ENCODE measurements at regions not wholly inside any gene's neighbourhood (a gene's known extent, or its start where the extent isn't known, plus 50 kb on each side); places are given as distances from the start of the nearest gene placed in this dataset.

- TF ChIP-seq ZNF331 (CRISPR knock-in tag; IDR thresholded peaks at IDR 0.05; ENCODE audit: low read depth) (no peak), ETS1 (IDR thresholded peaks at IDR 0.05) (no peak)
These were observed 393.1 kb upstream of the SOX9 start (continued) for GRCh38 chr17:71727723-71728122.

- ATAC-seq: no peak
- H3K9me2 ChIP-seq (ENCODE audit: insufficient read depth): peaks cover 4% of the 10 kb centered on the region; the same call in 1 of the 2 replicates
- Mint-ChIP-seq H3K4me1 (no peaks in the 10 kb centered on the region), H3K27me3 (ENCODE audit: insufficient read depth, low read depth, poor library complexity) (no peaks in the 10 kb centered on the region), H3K27ac (no peak overlapping the region), H3K4me3 (no peak overlapping the region), H3K9me3 (peaks cover 5% of the 10 kb centered on the region), H3K36me3 (ENCODE audit: low read depth) (peaks cover 4% of the 10 kb centered on the region; the same call in 1 of the 3 replicates)
- no peak overlapping the region for H2AFZ ChIP-seq
- no peak overlapping the region for H3K4me3 ChIP-seq
- H3K4me2 ChIP-seq: no peak overlapping the region
- no peaks in the 10 kb centered on the region for H3K4me1 ChIP-seq (ENCODE audit: insufficient read depth)
- no peaks in the 10 kb centered on the region for H3K36me3 ChIP-seq (ENCODE audit: insufficient read depth)
- H3K27ac ChIP-seq (ENCODE audit: low read depth): no peak overlapping the region
- H4K20me1 ChIP-seq (replicated peaks; ENCODE audit: insufficient read depth): no peaks in the 10 kb centered on the region
- H3K79me2 ChIP-seq (replicated peaks; ENCODE audit: insufficient read depth): no peaks in the 10 kb centered on the region
- no peak for TF ChIP-seq STAT1 (IDR thresholded peaks at IDR 0.05; ENCODE audit: unreplicated experiment)
- no peak for TF ChIP-seq ZNF462 (CRISPR knock-in tag; IDR thresholded peaks at IDR 0.05)
- no peak for TF ChIP-seq JUNB (IDR thresholded peaks at IDR 0.05; ENCODE audit: unreplicated experiment)
- TF ChIP-seq EZH2phosphoT487 (IDR thresholded peaks at IDR 0.05; ENCODE audit: unreplicated experiment): no peak
- no peak for TF ChIP-seq ETS1 (IDR thresholded peaks at IDR 0.05)
- TF ChIP-seq ZNF114 (CRISPR knock-in tag; IDR thresholded peaks at IDR 0.05): no peak
- no peak for DNase-seq (ENCODE audit: low spot score)
- no peaks in the 10 kb centered on the region for H3K27me3 ChIP-seq (ENCODE audit: insufficient read depth)
- no peaks in the 10 kb centered on the region for H3F3A ChIP-seq (replicated peaks; ENCODE audit: low read depth)
These were observed 389.9 kb upstream of the SOX9 start for GRCh38 chr17:71730871-71731270.

All from GM23338 (cell line).